WERI-Rb-1 (cell line): ENCODE measurements at regions not wholly inside any gene's neighbourhood (a gene's known extent, or its start where the extent isn't known, plus 50 kb on each side); places are given as distances from the start of the nearest gene placed in this dataset.

ENCODE experiments used
- DNase-seq: peaks from one replicate; pipeline ENCODE4 v3.0.0-alpha.2; 2020
- H3K27ac ChIP-seq: fragments of 250-450 bp; sonication (Bioruptor Pico); 2 replicates; pipeline ENCODE4 v1.5.1; 2020; ENCODE audit warnings: mild to moderate bottlenecking, moderate library complexity
- H3K27me3 ChIP-seq: fragments of 250-450 bp; sonication (Bioruptor Pico); 2 replicates; pipeline ENCODE4 v1.5.1; 2021; ENCODE audit warnings: mild to moderate bottlenecking, low read depth, moderate library complexity; ENCODE audit not compliant: insufficient read depth, severe bottlenecking
- H3K36me3 ChIP-seq: fragments of 250-450 bp; sonication (Bioruptor Pico); 2 replicates; pipeline ENCODE4 v1.5.1; 2020; ENCODE audit warnings: mild to moderate bottlenecking, moderate library complexity
- H3K4me3 ChIP-seq: 2 replicates; pipeline ENCODE4 v1.5.1; 2011; ENCODE audit warnings: low read depth, mild to moderate bottlenecking, control low read depth, low read length
- H3K9me3 ChIP-seq: fragments of 250-450 bp; sonication (Bioruptor Pico); 2 replicates; pipeline ENCODE4 v1.5.1; 2021; ENCODE audit warnings: mild to moderate bottlenecking, moderate library complexity; ENCODE audit not compliant: severe bottlenecking
- TF ChIP-seq, protein P1 (sequence below): IDR thresholded peaks from 2 replicates; pipeline ENCODE4 v1.5.1; 2011; ENCODE audit warnings: low read depth, mild to moderate bottlenecking, control low read depth, inconsistent platforms, low read length

DNA sequence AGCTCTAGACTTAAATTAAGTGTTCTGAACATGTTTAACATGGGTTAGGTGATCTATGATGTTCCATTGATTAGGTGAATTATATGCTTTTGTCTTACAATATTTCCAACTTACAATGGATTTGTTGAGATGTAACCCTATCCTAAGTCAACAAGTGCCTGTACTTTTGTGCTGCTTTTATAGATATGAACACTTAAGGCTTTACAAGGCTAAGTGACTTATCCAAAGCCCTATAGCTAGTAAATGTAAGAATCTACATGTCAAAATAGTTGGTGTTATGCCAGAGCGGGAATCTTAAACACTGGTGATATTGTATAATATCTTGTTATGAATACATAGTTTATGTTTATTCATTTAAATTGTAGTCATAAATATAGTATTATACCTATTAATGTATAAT is 1629.1 kb upstream of the IGFBP7 start:
- H3K4me3 ChIP-seq, result no peak overlapping the region
- no peaks in the 10 kb centered on the region for H3K36me3 ChIP-seq
- no peaks in the 10 kb centered on the region for H3K27me3 ChIP-seq
- DNase-seq, result no peak
- H3K9me3 ChIP-seq, result no peaks in the 10 kb centered on the region
- H3K27ac ChIP-seq, result no peak overlapping the region
- TF ChIP-seq, protein P1, sequence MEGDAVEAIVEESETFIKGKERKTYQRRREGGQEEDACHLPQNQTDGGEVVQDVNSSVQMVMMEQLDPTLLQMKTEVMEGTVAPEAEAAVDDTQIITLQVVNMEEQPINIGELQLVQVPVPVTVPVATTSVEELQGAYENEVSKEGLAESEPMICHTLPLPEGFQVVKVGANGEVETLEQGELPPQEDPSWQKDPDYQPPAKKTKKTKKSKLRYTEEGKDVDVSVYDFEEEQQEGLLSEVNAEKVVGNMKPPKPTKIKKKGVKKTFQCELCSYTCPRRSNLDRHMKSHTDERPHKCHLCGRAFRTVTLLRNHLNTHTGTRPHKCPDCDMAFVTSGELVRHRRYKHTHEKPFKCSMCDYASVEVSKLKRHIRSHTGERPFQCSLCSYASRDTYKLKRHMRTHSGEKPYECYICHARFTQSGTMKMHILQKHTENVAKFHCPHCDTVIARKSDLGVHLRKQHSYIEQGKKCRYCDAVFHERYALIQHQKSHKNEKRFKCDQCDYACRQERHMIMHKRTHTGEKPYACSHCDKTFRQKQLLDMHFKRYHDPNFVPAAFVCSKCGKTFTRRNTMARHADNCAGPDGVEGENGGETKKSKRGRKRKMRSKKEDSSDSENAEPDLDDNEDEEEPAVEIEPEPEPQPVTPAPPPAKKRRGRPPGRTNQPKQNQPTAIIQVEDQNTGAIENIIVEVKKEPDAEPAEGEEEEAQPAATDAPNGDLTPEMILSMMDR, result no peak

DNA sequence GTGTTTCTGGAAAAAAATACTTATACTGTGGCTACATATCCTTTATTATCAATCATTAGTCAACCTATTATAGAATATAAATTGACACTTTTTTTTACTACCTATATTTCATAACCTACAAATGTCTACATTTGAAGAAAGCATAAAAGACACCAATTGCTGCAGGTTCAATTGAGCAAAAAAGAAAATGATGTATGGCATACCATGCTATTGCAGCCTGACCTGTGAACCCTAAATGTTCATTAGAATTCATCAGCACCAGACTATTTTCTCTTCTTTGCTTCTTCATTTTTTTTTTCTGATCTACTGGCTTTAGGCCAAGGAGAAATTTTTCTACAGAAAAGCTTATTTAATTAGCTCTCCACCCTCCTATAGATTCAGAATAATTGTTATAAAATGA is 1628.2 kb upstream of the IGFBP7 start:
- no peak for DNase-seq
- H3K9me3 ChIP-seq, result no peaks in the 10 kb centered on the region

DNA sequence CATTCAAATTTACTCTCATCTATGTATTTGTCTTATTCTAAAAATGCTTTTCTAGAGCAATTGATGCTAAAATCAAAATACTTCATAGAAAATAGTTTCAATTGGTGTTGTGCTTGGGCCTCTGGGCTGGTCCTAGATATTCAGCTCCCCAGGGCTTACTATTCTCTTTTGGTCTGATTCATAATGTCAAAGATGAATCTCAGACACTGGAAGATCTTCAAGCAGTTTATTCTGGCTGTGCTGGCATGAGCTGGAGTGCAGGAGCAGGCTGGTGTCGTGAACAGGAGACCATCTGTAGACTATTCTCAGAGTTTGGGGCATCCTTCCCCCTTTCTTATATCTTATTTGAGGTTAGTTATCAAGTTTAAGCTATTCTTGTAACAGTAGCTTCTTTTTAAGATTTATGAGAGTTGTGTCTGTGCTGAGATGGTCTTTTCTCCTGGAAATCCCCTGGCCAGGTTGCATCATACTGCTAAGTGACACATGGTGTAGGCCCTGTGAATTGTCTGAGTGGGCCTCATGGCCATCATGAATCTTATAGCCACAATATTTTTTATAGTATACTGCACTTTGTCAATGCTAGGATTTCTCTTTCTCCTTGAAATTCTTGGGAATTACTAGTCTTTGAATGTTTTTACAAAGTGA is 1624.0 kb upstream of the IGFBP7 start:
- TF ChIP-seq, protein P1, result no peak

More for the DNA sequence above, 1628.2 kb upstream of the IGFBP7 start:
- Histone ChIP-seq H3K27me3 (no peaks in the 10 kb centered on the region), H3K36me3 (no peaks in the 10 kb centered on the region), H3K4me3 (no peak overlapping the region), H3K27ac (peak overlapping the region; percentile 33)
- TF ChIP-seq, protein P1, result no peak

DNA sequence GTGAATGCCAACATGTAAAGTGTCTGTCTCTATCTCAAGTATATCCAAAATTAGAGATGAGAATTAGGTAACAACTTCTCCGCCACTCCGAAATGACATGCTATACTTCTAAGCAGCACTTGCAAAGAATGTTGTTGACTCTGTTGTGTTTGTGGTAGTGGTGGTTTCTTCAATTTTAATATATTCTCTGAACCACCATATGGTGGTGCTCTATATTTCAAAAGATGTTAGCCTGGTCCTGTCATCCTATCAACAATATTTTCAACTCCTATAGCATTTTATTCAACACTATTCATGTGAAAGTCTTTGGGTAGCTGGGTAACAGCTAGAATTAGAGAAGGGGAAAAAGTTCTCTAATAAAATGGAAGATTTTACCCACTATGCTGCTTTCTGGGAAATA is 1622.8 kb upstream of the IGFBP7 start:
- TF ChIP-seq, protein P1, result no peak
- Histone ChIP-seq H3K36me3 (no peaks in the 10 kb centered on the region), H3K9me3 (no peaks in the 10 kb centered on the region), H3K4me3 (no peak overlapping the region), H3K27ac (no peak overlapping the region), H3K27me3 (no peaks in the 10 kb centered on the region)
- DNase-seq, result no peak

More for the DNA sequence above, 1624.0 kb upstream of the IGFBP7 start:
- H3K36me3 ChIP-seq, result no peaks in the 10 kb centered on the region
- peak overlapping the region; percentile 24; the same call in 1 of the 2 replicates for H3K27ac ChIP-seq
- H3K9me3 ChIP-seq, result no peaks in the 10 kb centered on the region
- DNase-seq, result peak; percentile 11
- H3K4me3 ChIP-seq, result no peak overlapping the region
- no peaks in the 10 kb centered on the region for H3K27me3 ChIP-seq

DNA sequence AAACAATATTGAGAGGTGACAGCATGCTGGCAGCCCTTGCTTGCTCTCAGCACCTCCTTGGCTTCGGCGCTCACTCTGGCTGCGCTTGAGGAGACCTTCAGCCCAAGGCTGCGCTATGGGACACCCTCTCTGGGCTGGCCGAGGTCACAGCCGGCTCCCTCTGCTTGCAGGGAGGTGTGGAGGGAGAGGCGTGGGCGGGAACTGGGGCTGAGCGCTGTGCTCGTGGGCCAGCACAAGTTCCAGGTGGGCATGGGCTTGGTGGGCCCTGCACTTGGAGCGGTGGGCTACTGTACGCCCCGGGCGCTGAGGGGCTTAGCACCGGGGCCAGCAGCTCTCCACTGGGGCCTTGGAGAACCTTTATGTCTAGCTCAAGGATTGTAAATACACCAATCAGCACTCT is 1613.8 kb upstream of the IGFBP7 start:
- H3K4me3 ChIP-seq, result no peak overlapping the region
- no peak overlapping the region for H3K27ac ChIP-seq
- no peak for DNase-seq
- no peaks in the 10 kb centered on the region for H3K9me3 ChIP-seq
- TF ChIP-seq, protein P1, result no peak
- no peaks in the 10 kb centered on the region for H3K36me3 ChIP-seq
- H3K27me3 ChIP-seq, result no peaks in the 10 kb centered on the region

DNA sequence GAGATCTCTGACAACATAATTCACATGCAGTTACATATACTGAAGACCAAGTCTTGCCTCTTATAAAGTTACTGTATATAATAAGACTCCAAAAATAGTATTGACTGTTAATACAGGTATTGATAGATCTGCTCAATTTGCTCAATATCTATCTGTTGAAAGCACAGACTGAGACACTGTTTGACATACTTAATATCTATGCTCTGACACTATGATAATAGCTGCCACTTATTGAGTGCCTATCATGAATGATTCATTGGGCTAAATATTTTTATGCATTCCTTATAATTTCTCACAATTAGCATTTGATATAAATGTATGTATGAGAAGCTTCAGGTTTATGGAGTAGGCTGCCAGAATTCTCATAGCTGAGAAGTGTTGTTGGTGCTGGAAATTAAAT is 1600.9 kb upstream of the IGFBP7 start:
- no peak overlapping the region for H3K4me3 ChIP-seq
- H3K9me3 ChIP-seq, result no peaks in the 10 kb centered on the region
- no peaks in the 10 kb centered on the region for H3K27me3 ChIP-seq
- no peak for DNase-seq
- TF ChIP-seq, protein P1, result no peak
- H3K27ac ChIP-seq, result no peak overlapping the region
- no peaks in the 10 kb centered on the region for H3K36me3 ChIP-seq
